ENCODE measurements at regions not wholly inside any gene's neighbourhood (a gene's known extent, or its start where the extent isn't known, plus 50 kb on each side); places are given as distances from the start of the nearest gene placed in this dataset.
"Not testable (repeated sequence)": the region's sequence is repeated elsewhere in the genome, so short reads cannot be mapped to it uniquely, and the experiment has no call there.

- H4K20me1 ChIP-seq (ENCODE audit: insufficient read depth, low read length); H3K4me3 ChIP-seq (replicated peaks in 1 of 3; ENCODE audit: low read depth in 2 of 3, low read length in 3 of 3); H3K27ac Mint-ChIP-seq; intact Hi-C loops (cut with micrococcal nuclease); H3K9ac ChIP-seq (ENCODE audit: insufficient read depth, low read length, poor library complexity, severe bottlenecking); H3K27ac ChIP-seq (ENCODE audit: low read depth in 1 of 2, low read length in 2 of 2); H3K36me3 ChIP-seq (replicated peaks in 1 of 2; ENCODE audit: control insufficient read depth in 1 of 2, insufficient read depth in 2 of 2, low read length in 2 of 2); H3K4me2 ChIP-seq (replicated peaks; ENCODE audit: extremely low read depth, low read length, poor library complexity, severe bottlenecking); H3K4me1 Mint-ChIP-seq; H3K9me3 Mint-ChIP-seq; H3K79me2 ChIP-seq (ENCODE audit: insufficient read depth, low read length); H2AFZ ChIP-seq (ENCODE audit: insufficient read depth, low read depth, low read length, poor library complexity, severe bottlenecking); H3K9me3 ChIP-seq (replicated peaks in 1 of 2; ENCODE audit: control insufficient read depth in 1 of 2, insufficient read depth in 1 of 2, low read length in 2 of 2); H3K36me3 Mint-ChIP-seq; DNase-seq; H3K4me1 ChIP-seq (ENCODE audit: control insufficient read depth in 1 of 2, insufficient read depth in 2 of 2, low read length in 2 of 2): not testable (repeated sequence)
- Mint-ChIP-seq H3K27me3 (ENCODE audit: low read depth in 3 of 3) (peaks cover 62 to 91% (median 63%) of the 10 kb centered on the region in 3 donors), H3K4me3 (peak overlapping the region in 1 of 2 donors; percentile 49)
- 20% methylated on average over 4 of the region's 6 CpGs for WGBS (ENCODE audit: insufficient coverage)
- peaks cover 16 to 37% of the 10 kb centered on the region in 2 donors for H3K27me3 ChIP-seq (ENCODE audit: control insufficient read depth in 2 of 2, insufficient read depth in 2 of 2, low read length in 2 of 2)
Measured at GRCh38 chr12:54116055-54116454, 62.4 kb downstream of the HOXC4 start.

DNA sequence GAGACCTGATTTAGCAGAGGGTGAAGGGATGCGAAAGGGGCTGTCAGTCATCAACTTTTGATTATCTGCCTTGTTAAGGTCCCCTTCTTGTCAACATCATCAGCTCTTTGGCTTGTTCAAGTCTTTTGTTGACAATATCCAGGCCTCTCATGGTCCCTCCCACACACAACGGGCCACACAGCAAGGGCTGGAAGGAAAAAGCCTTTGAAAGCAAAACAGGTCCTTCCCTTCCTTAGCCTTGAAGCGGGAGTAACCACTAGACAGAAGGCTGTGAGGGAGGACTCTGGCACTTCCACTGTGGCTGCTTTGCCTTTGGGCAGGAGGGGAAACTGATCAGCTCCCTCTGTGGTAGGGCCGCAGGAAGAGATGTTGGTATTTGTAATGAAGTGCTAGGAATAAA is 63.8 kb downstream of the HOXC4 start:
- H3K4me1 ChIP-seq (ENCODE audit: control insufficient read depth in 1 of 2, insufficient read depth in 2 of 2, low read length in 2 of 2); H3K4me2 ChIP-seq (replicated peaks; ENCODE audit: extremely low read depth, low read length, poor library complexity, severe bottlenecking); H3K9me3 ChIP-seq (replicated peaks in 1 of 2; ENCODE audit: control insufficient read depth in 1 of 2, insufficient read depth in 1 of 2, low read length in 2 of 2); intact Hi-C loops (cut with micrococcal nuclease); H3K9me3 Mint-ChIP-seq; H3K79me2 ChIP-seq (ENCODE audit: insufficient read depth, low read length); H3K9ac ChIP-seq (ENCODE audit: insufficient read depth, low read length, poor library complexity, severe bottlenecking); H3K36me3 ChIP-seq (replicated peaks in 1 of 2; ENCODE audit: control insufficient read depth in 1 of 2, insufficient read depth in 2 of 2, low read length in 2 of 2); H3K4me3 ChIP-seq (replicated peaks in 1 of 3; ENCODE audit: low read depth in 2 of 3, low read length in 3 of 3); DNase-seq; H3K27ac Mint-ChIP-seq; H2AFZ ChIP-seq (ENCODE audit: insufficient read depth, low read depth, low read length, poor library complexity, severe bottlenecking); H3K27ac ChIP-seq (ENCODE audit: low read depth in 1 of 2, low read length in 2 of 2); H4K20me1 ChIP-seq (ENCODE audit: insufficient read depth, low read length); H3K36me3 Mint-ChIP-seq: not testable (repeated sequence)
- WGBS (ENCODE audit: insufficient coverage), result 75% methylated on average over 1 of the region's 4 CpGs
- H3K27me3 Mint-ChIP-seq (ENCODE audit: low read depth in 3 of 3), result peaks cover 63 to 92% (median 64%) of the 10 kb centered on the region in 3 donors
- H3K4me1 Mint-ChIP-seq, result peaks cover 11% of the 10 kb centered on the region
- peaks cover 20 to 35% of the 10 kb centered on the region in 2 donors for H3K27me3 ChIP-seq (ENCODE audit: control insufficient read depth in 2 of 2, insufficient read depth in 2 of 2, low read length in 2 of 2)
- peak overlapping the region in 1 of 2 donors; percentile 39 for H3K4me3 Mint-ChIP-seq

DNA sequence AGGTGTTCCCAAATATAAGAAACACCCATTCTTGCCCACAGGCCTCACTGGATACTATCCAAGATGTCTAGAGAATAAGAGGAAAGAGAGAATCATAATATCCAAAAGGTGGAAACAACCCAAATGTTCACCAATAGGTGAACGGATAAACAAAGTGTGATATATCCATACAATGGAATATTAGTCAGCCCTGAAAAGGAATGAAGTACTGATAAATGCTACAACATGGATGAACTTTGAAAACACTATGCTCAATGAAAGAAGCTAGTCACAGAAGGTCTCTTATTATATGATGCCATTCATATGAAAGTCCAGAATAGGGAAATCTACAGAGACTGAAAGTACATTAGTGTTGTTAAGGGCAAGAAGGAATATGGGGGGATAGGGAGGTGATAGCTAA is 65.4 kb downstream of the HOXC4 start:
- H3K4me2 ChIP-seq (replicated peaks; ENCODE audit: extremely low read depth, low read length, poor library complexity, severe bottlenecking); H3K4me3 Mint-ChIP-seq; H3K36me3 Mint-ChIP-seq; H3K79me2 ChIP-seq (ENCODE audit: insufficient read depth, low read length); DNase-seq; H3K27ac Mint-ChIP-seq; H3K4me3 ChIP-seq (replicated peaks in 1 of 3; ENCODE audit: low read depth in 2 of 3, low read length in 3 of 3); H3K9me3 Mint-ChIP-seq; H3K9me3 ChIP-seq (replicated peaks in 1 of 2; ENCODE audit: control insufficient read depth in 1 of 2, insufficient read depth in 1 of 2, low read length in 2 of 2); intact Hi-C loops (cut with micrococcal nuclease); H3K4me1 ChIP-seq (ENCODE audit: control insufficient read depth in 1 of 2, insufficient read depth in 2 of 2, low read length in 2 of 2); H3K27ac ChIP-seq (ENCODE audit: low read depth in 1 of 2, low read length in 2 of 2); H4K20me1 ChIP-seq (ENCODE audit: insufficient read depth, low read length); H2AFZ ChIP-seq (ENCODE audit: insufficient read depth, low read depth, low read length, poor library complexity, severe bottlenecking); H3K36me3 ChIP-seq (replicated peaks in 1 of 2; ENCODE audit: control insufficient read depth in 1 of 2, insufficient read depth in 2 of 2, low read length in 2 of 2); H3K9ac ChIP-seq (ENCODE audit: insufficient read depth, low read length, poor library complexity, severe bottlenecking): not testable (repeated sequence)
- no CpG with 5 or more reads among the region's 1 CpG for WGBS (ENCODE audit: insufficient coverage)
- H3K27me3 ChIP-seq (ENCODE audit: control insufficient read depth in 2 of 2, insufficient read depth in 2 of 2, low read length in 2 of 2), result peaks cover 21 to 33% of the 10 kb centered on the region in 2 donors
- Mint-ChIP-seq H3K4me1 (peaks cover 18% of the 10 kb centered on the region), H3K27me3 (ENCODE audit: low read depth in 3 of 3) (peaks cover 70 to 94% (median 71%) of the 10 kb centered on the region in 3 donors)

DNA sequence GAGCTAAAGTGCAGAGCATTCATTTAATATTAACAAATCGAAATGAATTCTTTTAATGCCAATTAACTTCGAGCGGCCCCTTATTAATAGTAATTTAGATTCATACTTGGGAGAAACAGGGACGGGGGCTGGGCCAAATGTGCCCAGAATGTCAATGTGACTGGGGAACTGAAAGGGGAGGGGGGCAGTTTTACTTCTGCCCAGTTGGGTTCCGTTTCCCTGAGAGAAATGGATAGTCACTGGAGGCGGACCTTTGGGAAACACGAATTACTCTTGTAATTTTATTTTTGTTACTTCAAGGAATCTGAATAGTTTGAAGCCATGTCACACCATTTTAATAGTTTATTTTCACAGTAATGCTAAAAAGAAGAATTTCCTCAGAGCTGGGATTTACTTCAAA is 64.8 kb downstream of the SMUG1 start:
- Mint-ChIP-seq H3K9me3 (peaks cover 0 to 24% (median 9%) of the 10 kb centered on the region in 7 donors), H3K27me3 (ENCODE audit: low read depth in 3 of 3) (peaks cover 80 to 100% (median 84%) of the 10 kb centered on the region in 3 donors), H3K4me3 (peak overlapping the region in 1 of 2 donors; percentile 87), H3K4me1 (peaks cover 43% of the 10 kb centered on the region)
- intact Hi-C loops (cut with micrococcal nuclease); H3K9ac ChIP-seq (ENCODE audit: insufficient read depth, low read length, poor library complexity, severe bottlenecking); H3K4me2 ChIP-seq (replicated peaks; ENCODE audit: extremely low read depth, low read length, poor library complexity, severe bottlenecking); H4K20me1 ChIP-seq (ENCODE audit: insufficient read depth, low read length); H3K79me2 ChIP-seq (ENCODE audit: insufficient read depth, low read length); H3K27ac ChIP-seq (ENCODE audit: low read depth in 1 of 2, low read length in 2 of 2); H2AFZ ChIP-seq (ENCODE audit: insufficient read depth, low read depth, low read length, poor library complexity, severe bottlenecking); H3K36me3 ChIP-seq (replicated peaks in 1 of 2; ENCODE audit: control insufficient read depth in 1 of 2, insufficient read depth in 2 of 2, low read length in 2 of 2); H3K4me3 ChIP-seq (replicated peaks in 1 of 3; ENCODE audit: low read depth in 2 of 3, low read length in 3 of 3); H3K27ac Mint-ChIP-seq; H3K36me3 Mint-ChIP-seq: not testable (repeated sequence)
- peaks cover 0 to 12% of the 10 kb centered on the region in 2 donors for H3K9me3 ChIP-seq (replicated peaks in 1 of 2; ENCODE audit: control insufficient read depth in 1 of 2, insufficient read depth in 1 of 2, low read length in 2 of 2)
- peaks cover 37 to 62% of the 10 kb centered on the region in 2 donors for H3K27me3 ChIP-seq (ENCODE audit: control insufficient read depth in 2 of 2, insufficient read depth in 2 of 2, low read length in 2 of 2)
- H3K4me1 ChIP-seq (ENCODE audit: control insufficient read depth in 1 of 2, insufficient read depth in 2 of 2, low read length in 2 of 2), result peaks cover 29 to 32% of the 10 kb centered on the region in 2 donors
- no CpG with 5 or more reads among the region's 7 CpGs for WGBS (ENCODE audit: insufficient coverage)
- peak; percentile 7 to 36 (median 30) for DNase-seq
